T-helper 2 cell treated with Interferon-gamma antibody and Interleukin-4, amounts not matched to agents 100 ng/mL and 5 ng/mL, for 36 hours (primary cell): ENCODE measurements at regions not wholly inside any gene's neighbourhood (a gene's known extent, or its start where the extent isn't known, plus 50 kb on each side); places are given as distances from the start of the nearest gene placed in this dataset.
"Not testable (repeated sequence)": the region's sequence is repeated elsewhere in the genome, so short reads cannot be mapped to it uniquely, and the experiment has no call there.

Experiments
- intact Hi-C: fragments of 100-400 bp; cut with micrococcal nuclease; formaldehyde crosslinking; loops from one replicate; pipeline ENCODE4 v1.15.1; 2023

- intact Hi-C loops, result no loop called here
Measured at GRCh38 chr4:110837896-110838450, 215.1 kb upstream of the PITX2 start.

GRCh38 chr4:110840221-110840654 is 217.4 kb upstream of the PITX2 start:
- intact Hi-C loops, result no loop called here

- intact Hi-C loops, result no loop called here
Measured at GRCh38 chr4:110848787-110849186, 225.9 kb upstream of the PITX2 start.

GRCh38 chr4:110849461-110849860 is 226.6 kb upstream of the PITX2 start:
- intact Hi-C loops, result no loop called here

- intact Hi-C loops, result no loop called here
Measured at GRCh38 chr4:110850461-110851442, 227.9 kb upstream of the PITX2 start.

GRCh38 chr4:110851989-110852388 is 229.1 kb upstream of the PITX2 start:
- intact Hi-C loops, result no loop called here

GRCh38 chr4:110852793-110853192 is 229.9 kb upstream of the PITX2 start:
- intact Hi-C loops, result no loop called here

GRCh38 chr4:110853242-110853641 is 230.4 kb upstream of the PITX2 start:
- intact Hi-C loops, result no loop called here

GRCh38 chr4:110854021-110854678 is 231.3 kb upstream of the PITX2 start:
- intact Hi-C loops, result no loop called here

GRCh38 chr4:110860125-110860524 is 237.2 kb upstream of the PITX2 start:
- intact Hi-C loops, result no loop called here

- intact Hi-C loops, result no loop called here
Measured at GRCh38 chr4:110860901-110861300, 238.0 kb upstream of the PITX2 start.

GRCh38 chr4:110865611-110866259 is 242.9 kb upstream of the PITX2 start:
- intact Hi-C loops, result no loop called here

- intact Hi-C loops, result no loop called here
Measured at GRCh38 chr4:110867251-110867960, 244.5 kb upstream of the PITX2 start.

- intact Hi-C loops, result no loop called here
Measured at GRCh38 chr4:110867981-110868720, 245.3 kb upstream of the PITX2 start.

- intact Hi-C loops, result no loop called here
Measured at GRCh38 chr4:110869114-110869513, 246.2 kb upstream of the PITX2 start.

- intact Hi-C loops, result no loop called here
Measured at GRCh38 chr4:110869862-110870572, 247.1 kb upstream of the PITX2 start.

GRCh38 chr4:110876214-110876613 is 253.3 kb upstream of the PITX2 start:
- intact Hi-C loops, result not testable (repeated sequence)

- intact Hi-C loops, result no loop called here
Measured at GRCh38 chr4:110876866-110877265, 254.0 kb upstream of the PITX2 start.

- intact Hi-C loops, result no loop called here
Measured at GRCh38 chr4:110877778-110878370, 255.0 kb upstream of the PITX2 start.
